Stimulated activated naive CD8-positive, alpha-beta T cell treated with anti-CD3 and anti-CD28 coated beads, Interleukin-15, Interleukin-2, amounts not matched to agents 100 ng/mL and 50 ng/mL, for 24 hours (primary cell): ENCODE measurements at regions not wholly inside any gene's neighbourhood (a gene's known extent, or its start where the extent isn't known, plus 50 kb on each side); places are given as distances from the start of the nearest gene placed in this dataset.

ENCODE experiments used
- H3K27ac Mint-ChIP-seq: one replicate; pipeline ENCODE4 v1.8.0; 2021; ENCODE audit warnings: mild to moderate bottlenecking, mixed read lengths
- H3K27me3 Mint-ChIP-seq: one replicate; pipeline ENCODE4 v1.8.0; 2021; ENCODE audit warnings: mixed read lengths
- H3K36me3 Mint-ChIP-seq: one replicate; pipeline ENCODE4 v1.8.0; 2021; ENCODE audit warnings: low read depth, mixed read lengths
- H3K4me1 Mint-ChIP-seq: one replicate; pipeline ENCODE4 v1.8.0; 2021; ENCODE audit warnings: low read depth, mixed read lengths
- H3K4me3 Mint-ChIP-seq: one replicate; pipeline ENCODE4 v1.8.0; 2021; ENCODE audit warnings: mild to moderate bottlenecking, mixed read lengths
- H3K9me3 Mint-ChIP-seq: one replicate; pipeline ENCODE4 v1.8.0; 2021; ENCODE audit warnings: mixed read lengths

DNA sequence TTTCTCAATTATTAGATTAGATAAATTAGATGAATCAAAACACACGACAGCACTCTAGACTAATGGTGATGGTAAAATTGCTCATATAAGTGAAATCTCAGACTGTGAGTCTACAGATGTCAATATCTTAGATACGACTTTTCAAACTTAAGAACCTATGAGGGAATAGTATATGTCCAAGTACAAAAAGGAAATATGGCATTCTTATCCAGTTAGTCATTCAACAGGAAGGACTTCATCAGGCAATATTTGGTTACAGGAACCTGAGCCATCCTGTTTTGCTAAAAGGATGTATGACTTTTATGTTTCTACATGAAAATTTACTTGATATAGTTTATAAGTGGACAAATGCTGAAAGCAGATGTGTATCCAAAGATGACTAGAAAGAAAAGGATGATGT lies 107.0 kb downstream of the CT47B1 start:
- Mint-ChIP-seq H3K4me3 (no peak overlapping the region), H3K36me3 (no peaks in the 10 kb centered on the region), H3K27ac (no peak overlapping the region), H3K4me1 (no peaks in the 10 kb centered on the region), H3K9me3 (no peaks in the 10 kb centered on the region), H3K27me3 (no peaks in the 10 kb centered on the region)

DNA sequence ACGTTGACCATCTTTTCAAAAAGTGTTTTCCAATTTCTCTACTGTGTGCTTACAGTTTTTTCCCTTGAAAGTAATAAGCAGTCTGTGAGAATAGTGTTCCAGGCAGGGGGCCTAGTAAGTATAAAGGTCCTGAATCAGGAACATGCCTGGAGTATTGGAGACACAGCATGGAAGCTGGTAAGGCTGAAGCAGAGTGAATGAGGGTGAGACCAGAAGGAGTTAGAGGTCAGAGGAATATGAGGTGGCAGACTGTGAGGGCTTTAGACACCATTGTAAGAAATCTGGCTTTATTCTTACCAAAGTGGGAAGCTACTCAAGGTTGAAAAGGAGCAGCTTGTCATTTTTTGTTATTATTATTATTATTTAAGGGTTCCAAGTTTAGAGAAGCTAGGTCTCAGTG lies 107.4 kb downstream of the CT47B1 start:
- Mint-ChIP-seq H3K27me3 (no peaks in the 10 kb centered on the region), H3K9me3 (no peaks in the 10 kb centered on the region)

DNA sequence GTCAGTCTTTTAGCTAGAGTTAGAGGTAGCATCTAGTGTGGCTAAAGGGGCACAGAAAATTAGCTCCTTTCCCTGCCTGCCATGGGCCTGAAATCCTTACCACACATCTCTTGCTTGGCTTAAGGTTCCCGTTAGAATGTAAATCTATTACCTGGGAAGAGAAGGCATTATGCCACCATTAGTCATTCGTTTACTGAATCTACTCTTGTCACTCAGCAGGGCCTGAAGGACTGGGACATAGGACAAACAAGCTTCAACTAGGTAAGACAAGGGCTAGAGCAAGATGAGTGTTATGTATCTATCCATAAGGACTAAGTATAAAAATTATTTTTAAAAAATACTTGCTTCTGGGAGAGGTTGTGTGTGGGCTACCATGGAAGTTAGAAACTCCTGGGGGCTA lies 112.4 kb downstream of the CT47B1 start:
- H3K27me3 Mint-ChIP-seq: no peaks in the 10 kb centered on the region
- H3K9me3 Mint-ChIP-seq: no peaks in the 10 kb centered on the region
- H3K4me3 Mint-ChIP-seq: no peak overlapping the region
- no peaks in the 10 kb centered on the region for H3K36me3 Mint-ChIP-seq
- no peak overlapping the region for H3K27ac Mint-ChIP-seq
- peaks cover 7% of the 10 kb centered on the region for H3K4me1 Mint-ChIP-seq

More for the DNA sequence above, 107.4 kb downstream of the CT47B1 start:
- Mint-ChIP-seq H3K4me3 (no peak overlapping the region), H3K4me1 (no peaks in the 10 kb centered on the region), H3K36me3 (no peaks in the 10 kb centered on the region), H3K27ac (no peak overlapping the region)

DNA sequence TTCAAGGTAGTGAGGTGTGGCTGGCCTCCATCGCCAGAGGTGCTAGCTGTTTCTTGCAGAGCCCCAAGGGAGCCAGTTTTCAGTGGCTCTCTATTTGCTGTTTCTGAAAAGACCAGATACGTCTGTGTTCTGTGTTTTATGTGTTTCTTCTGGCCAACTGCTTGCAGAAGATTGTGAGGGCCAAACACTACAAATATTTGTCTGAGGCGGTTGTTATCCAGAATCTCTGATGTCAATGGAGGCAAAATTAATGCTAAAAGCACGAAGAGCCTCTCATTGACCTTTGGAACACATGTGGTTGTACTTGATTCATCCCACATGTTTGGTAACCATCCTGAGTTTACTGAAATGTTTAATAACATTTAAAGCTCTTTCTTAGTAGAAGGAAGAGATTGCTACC lies 113.9 kb downstream of the CT47B1 start:
- Mint-ChIP-seq H3K27ac (no peak overlapping the region), H3K4me1 (peaks cover 9% of the 10 kb centered on the region), H3K9me3 (no peaks in the 10 kb centered on the region), H3K4me3 (no peak overlapping the region), H3K27me3 (no peaks in the 10 kb centered on the region), H3K36me3 (no peaks in the 10 kb centered on the region)

DNA sequence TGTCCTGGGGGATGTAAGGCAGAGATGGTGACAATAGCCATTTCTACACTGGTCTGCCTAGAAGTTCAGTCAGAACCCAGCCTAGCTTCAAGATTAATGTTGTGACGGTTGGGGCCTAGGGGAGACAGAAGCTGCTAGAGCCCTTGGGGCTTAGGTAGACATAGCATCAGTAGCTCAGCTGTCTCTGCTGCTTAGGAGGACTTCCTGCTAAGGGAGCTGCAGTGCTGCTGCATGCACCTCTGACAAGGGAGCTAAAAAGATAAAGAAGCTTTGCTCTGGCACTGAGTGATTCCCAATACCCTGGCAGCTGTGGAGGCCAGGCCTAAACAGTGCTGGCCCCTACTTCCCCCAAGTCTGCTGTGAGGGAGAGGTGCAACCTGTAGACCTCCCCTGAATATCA lies 116.0 kb downstream of the CT47B1 start:
- Mint-ChIP-seq H3K27me3 (no peaks in the 10 kb centered on the region), H3K27ac (no peak overlapping the region), H3K4me1 (peaks cover 29% of the 10 kb centered on the region), H3K4me3 (no peak overlapping the region), H3K36me3 (no peaks in the 10 kb centered on the region), H3K9me3 (no peaks in the 10 kb centered on the region)

DNA sequence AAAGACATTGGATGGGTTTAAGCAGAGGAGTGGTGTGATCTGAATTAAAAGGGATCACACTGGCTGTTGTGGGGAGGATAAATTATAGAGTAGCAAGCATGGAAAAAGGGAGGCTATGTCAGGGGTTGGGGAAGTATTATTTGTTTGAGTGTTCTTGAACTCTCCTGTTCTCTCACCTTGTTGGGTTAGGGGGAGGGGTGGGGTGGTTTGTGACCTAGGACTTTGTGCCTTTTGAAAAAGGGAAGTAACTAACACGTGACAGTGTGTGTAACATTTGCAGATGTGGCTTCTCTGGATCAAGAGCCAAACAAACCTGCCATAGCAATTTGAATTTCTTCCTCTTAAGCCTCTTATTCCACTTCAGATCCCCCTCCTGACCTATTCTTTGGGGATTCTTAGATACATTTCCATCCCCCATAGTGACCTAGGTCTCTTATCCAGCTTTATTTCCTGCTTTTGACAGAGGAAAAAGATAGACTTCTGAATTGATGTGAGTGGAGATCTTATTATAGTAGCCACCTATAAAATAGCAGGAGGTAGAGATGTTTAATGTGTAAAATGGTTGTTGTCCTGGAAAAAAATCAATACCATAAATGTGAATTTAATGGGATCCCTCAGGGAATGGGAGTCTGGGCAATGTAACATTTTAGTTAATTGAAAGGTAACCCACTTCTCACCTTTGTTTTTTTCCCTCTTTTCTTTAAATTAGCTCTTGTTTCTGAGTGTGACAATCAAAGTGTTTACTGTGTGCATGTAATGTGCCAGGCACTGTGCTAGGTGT lies 120.4 kb downstream of the CT47B1 start:
- Mint-ChIP-seq H3K4me1 (peaks cover 60% of the 10 kb centered on the region), H3K27ac (peak overlapping the region; percentile 76), H3K9me3 (no peaks in the 10 kb centered on the region), H3K27me3 (no peaks in the 10 kb centered on the region), H3K36me3 (no peaks in the 10 kb centered on the region), H3K4me3 (no peak overlapping the region)

DNA sequence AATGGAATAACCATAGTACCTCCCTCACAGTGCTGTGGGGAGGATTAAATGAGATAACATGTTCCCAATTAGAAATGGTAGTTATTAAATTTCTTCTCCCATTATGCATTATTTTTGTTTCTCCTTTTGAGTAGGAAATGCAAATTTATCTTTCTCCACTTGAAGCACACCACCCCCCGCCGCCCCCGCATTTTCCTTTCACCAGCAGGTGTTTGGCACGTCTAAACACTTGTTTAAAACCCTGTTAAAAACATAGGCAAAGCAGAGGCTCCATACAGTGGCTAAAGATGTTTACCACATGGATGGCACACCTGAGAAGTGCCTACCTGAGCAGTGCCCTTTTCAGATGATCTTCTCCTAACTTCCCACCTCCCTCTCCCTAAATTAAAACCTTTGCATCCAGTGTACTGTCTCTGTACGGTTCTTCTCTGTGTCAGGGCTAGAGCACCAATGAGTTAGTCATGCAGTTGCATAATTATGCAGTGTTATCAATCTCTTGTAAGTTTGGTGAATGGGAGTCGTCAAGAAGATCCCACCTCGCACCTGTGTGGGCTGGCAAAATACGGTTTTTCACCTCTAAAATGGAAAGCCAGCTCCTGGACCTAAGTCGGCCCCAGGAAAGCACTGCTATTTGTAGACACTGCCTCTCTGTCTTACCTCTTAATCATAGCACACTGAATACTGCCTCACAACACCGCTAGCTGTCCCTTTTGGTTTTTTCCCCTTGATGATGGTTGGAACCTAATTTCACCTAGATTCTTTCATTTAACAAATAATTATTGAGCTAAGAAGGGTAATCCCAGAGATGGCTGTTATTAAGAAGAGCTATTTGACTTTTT lies 122.0 kb downstream of the CT47B1 start:
- Mint-ChIP-seq H3K36me3 (no peaks in the 10 kb centered on the region), H3K27me3 (no peaks in the 10 kb centered on the region), H3K27ac (peak overlapping the region; percentile 65), H3K4me3 (peak overlapping the region; percentile 25), H3K9me3 (no peaks in the 10 kb centered on the region), H3K4me1 (peaks cover 66% of the 10 kb centered on the region)

DNA sequence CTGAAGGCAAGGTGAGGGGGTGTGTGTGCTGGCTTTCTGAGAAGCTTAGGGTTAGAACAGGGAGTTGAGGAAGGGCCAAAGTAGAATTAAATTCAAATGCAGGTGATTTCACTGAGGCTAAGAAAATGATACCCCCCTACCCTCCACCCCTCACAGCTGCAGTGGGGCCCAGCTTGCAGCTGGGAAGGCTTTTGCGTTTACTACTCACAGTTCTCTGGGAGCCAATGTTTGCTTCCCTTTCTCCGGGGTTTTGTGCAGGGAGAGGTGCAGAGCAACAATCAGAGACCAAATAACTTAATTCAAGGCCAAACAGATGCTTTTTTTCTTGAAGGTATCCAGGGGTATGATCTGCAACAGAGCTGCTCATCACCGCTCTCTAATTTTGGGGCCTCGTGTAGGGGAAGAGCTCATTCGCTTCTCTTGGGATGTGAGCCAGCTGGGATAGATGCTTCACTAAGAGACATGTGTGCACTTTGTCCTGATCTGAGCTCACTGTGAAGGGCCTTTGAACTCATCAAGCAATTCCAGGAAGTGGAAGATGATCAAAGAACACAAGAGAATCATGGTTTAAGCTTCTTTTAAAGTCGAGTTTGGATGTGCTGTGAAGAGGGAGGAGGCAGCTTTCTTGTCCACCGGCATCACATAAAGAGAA lies 122.7 kb upstream of the C1GALT1C1 start:
- Mint-ChIP-seq H3K27ac (peak overlapping the region; percentile 68), H3K4me1 (peaks cover 70% of the 10 kb centered on the region), H3K4me3 (no peak overlapping the region), H3K36me3 (no peaks in the 10 kb centered on the region), H3K27me3 (no peaks in the 10 kb centered on the region), H3K9me3 (no peaks in the 10 kb centered on the region)

DNA sequence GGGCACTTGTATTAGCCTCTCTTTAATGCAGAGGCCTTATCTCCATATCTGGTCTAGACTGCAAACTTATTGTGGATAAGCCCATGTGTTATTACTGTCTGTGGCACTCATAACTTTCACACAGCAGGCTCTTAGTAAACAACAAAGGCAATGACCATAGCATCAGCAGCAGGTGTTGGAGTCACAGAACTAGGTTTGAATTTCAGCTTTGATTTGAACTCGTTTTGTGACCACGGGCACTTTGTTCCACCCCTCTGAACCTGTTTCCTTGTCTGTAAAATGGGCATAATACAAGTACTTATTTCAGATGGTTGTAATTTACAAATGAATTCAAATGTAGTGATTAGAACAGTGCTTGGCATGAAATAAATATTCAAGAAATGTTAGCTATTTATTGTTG lies 121.8 kb upstream of the C1GALT1C1 start:
- Mint-ChIP-seq H3K9me3 (no peaks in the 10 kb centered on the region), H3K36me3 (no peaks in the 10 kb centered on the region), H3K4me3 (no peak overlapping the region), H3K27ac (no peak overlapping the region), H3K4me1 (peaks cover 67% of the 10 kb centered on the region), H3K27me3 (no peaks in the 10 kb centered on the region)

DNA sequence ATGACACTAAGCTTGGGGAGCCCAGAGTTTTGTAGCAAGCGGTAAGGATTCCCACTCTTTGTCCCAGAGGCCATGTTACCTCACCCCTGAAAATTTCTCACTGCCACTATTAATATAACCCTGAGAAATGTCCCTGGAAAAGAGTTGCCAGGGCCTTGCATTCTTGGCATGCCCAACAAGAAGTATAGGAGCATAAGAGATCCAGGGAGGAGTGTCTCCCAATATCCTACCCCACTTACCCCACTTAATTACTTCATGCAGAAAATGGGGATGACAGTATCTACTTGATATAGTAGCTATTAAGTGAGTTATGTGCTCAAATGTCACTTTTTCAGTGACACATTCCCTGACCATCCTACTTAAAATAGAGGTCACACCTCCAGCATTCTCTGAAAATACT lies 120.5 kb upstream of the C1GALT1C1 start:
- H3K9me3 Mint-ChIP-seq: no peaks in the 10 kb centered on the region
- no peaks in the 10 kb centered on the region for H3K36me3 Mint-ChIP-seq
- H3K27me3 Mint-ChIP-seq: no peaks in the 10 kb centered on the region
- no peak overlapping the region for H3K27ac Mint-ChIP-seq
- H3K4me3 Mint-ChIP-seq: no peak overlapping the region
- H3K4me1 Mint-ChIP-seq: peaks cover 55% of the 10 kb centered on the region

DNA sequence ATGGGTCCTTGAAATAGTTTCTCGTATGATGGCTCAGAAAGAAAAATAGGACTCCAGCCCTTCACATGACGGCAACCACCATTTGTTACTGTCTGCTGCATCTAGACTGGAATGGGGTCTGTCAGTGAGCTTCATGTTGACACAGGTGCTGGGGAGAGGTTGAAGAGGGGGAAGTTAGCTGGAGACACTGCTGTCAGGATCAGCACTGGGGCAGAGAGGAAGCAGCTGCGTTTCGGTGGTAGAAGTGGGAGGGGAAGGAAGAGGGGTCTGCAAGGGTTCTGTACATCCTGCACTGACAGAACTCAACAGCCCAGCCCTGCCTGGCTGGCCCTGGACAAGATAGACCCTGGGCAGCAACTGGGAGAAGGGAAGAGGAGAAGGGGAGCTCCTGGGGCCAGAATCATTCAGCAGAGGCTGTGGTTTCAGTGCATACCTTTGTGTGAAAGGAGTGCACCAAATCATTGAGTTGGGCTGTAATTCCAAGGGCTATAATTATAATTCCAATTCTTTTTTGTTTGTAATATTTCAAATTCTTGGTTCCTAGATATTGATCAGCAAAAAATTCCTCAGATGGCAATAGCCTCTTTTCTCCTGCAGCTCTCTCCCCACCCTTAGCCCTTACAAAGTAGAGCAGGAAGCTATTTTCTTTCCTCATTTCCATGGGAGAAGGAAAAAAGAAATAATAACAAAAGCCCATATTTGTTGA lies 119.4 kb upstream of the C1GALT1C1 start:
- Mint-ChIP-seq H3K9me3 (no peaks in the 10 kb centered on the region), H3K36me3 (no peaks in the 10 kb centered on the region), H3K4me1 (peaks cover 44% of the 10 kb centered on the region), H3K27me3 (no peaks in the 10 kb centered on the region), H3K4me3 (peak overlapping the region; percentile 6), H3K27ac (no peak overlapping the region)

DNA sequence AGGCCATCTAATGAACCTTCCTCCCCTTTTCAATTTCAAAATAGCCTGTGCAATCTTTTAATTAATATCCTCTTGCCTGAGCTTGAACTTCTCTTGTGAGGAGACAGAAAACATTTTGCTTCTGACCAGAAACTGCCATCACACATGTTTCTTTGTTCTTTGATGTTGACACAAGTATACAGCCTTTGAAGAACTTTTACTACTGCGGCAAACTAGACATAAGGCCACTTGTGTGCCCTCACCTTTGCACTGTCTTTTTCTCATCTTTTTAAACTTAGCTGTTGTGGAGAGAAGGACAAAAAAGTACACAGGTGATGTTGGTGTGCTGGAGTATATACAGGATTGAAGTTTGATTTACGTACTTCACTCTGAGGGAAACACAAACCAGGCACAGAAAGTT lies 116.3 kb upstream of the C1GALT1C1 start:
- Mint-ChIP-seq H3K27ac (no peak overlapping the region), H3K4me1 (peaks cover 19% of the 10 kb centered on the region), H3K9me3 (no peaks in the 10 kb centered on the region), H3K27me3 (no peaks in the 10 kb centered on the region), H3K36me3 (no peaks in the 10 kb centered on the region), H3K4me3 (no peak overlapping the region)

DNA sequence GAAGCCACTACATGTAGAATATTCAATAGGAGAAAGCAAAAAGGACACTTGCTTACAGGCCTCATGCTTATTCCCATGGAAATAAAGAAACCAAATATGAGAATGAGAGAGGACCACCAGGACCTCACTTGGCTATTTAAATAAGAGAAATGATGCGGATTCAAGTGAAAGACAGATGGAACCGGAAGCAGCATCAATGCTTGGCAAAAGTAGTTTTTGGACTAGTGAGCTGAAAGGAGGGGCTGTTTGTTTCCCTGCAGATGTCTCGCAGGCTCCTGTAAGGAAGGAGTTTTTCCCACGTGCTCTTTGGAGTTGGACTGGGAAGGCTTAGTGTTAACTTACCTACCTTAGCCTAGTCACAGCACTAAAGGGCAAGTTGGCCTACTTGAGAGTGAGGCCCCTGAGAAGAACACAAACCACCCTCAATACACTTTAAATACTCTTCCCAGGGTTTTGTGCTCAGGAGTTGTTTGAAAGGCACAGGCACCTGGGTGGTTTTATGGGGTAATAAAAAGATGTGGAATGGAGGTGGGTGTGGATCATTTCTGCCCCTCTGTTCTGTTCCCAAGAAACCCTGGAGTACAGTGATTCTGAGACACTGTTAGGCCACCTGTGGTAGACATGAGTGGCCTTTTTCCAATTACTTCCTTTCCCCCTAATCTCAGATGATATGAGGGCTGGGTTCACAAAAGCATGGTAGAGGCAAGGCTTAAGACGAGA lies 113.3 kb upstream of the C1GALT1C1 start:
- Mint-ChIP-seq H3K9me3 (no peaks in the 10 kb centered on the region), H3K27ac (no peak overlapping the region), H3K36me3 (no peaks in the 10 kb centered on the region), H3K27me3 (no peaks in the 10 kb centered on the region), H3K4me1 (peaks cover 17% of the 10 kb centered on the region), H3K4me3 (no peak overlapping the region)

DNA sequence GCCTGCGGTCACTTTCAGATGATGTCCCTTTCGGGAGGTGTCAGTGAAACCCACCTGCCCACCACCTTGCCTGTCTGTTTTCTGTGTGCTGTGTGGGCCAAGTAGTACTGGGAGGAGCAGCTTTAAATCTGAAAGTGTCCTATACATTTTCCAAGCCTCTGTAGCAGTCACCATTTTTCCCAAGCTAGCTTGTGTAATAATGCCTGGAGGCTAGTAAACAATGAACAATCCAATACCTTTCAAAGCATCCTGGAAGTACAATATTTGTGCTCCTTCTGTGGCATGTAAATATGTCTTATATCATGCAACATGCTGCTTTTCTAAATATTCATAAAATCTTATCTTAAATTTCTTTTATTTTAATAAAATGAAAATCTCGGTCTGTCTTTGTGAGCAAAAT lies 111.6 kb upstream of the C1GALT1C1 start:
- H3K4me1 Mint-ChIP-seq: peaks cover 32% of the 10 kb centered on the region
- H3K27ac Mint-ChIP-seq: no peak overlapping the region
- no peaks in the 10 kb centered on the region for H3K9me3 Mint-ChIP-seq
- no peaks in the 10 kb centered on the region for H3K36me3 Mint-ChIP-seq
- no peak overlapping the region for H3K4me3 Mint-ChIP-seq
- no peaks in the 10 kb centered on the region for H3K27me3 Mint-ChIP-seq
